ENCODE measurements at regions not wholly inside any gene's neighbourhood (a gene's known extent, or its start where the extent isn't known, plus 50 kb on each side); places are given as distances from the start of the nearest gene placed in this dataset.
"Not testable (repeated sequence)": the region's sequence is repeated elsewhere in the genome, so short reads cannot be mapped to it uniquely, and the experiment has no call there.

- no peak for DNase-seq
These were observed 256.0 kb downstream of the SV2B start for GRCh38 chr15:91356083-91356482.

- no peak for DNase-seq
These were observed 257.0 kb downstream of the SV2B start for GRCh38 chr15:91357011-91357410.

GRCh38 chr15:91357486-91357885 is 257.4 kb downstream of the SV2B start:
- no peak for DNase-seq

- DNase-seq, result no peak
These were observed 258.3 kb downstream of the SV2B start for GRCh38 chr15:91358405-91358804.

- not testable (repeated sequence) for DNase-seq
These were observed 261.6 kb downstream of the SV2B start for GRCh38 chr15:91361696-91362095.

GRCh38 chr15:91366111-91366510 is 266.1 kb downstream of the SV2B start:
- no peak for DNase-seq

- DNase-seq, result no peak
These were observed 268.6 kb downstream of the SV2B start for GRCh38 chr15:91368611-91369010.

- no peak for DNase-seq
These were observed 269.8 kb downstream of the SV2B start for GRCh38 chr15:91369823-91370222.

GRCh38 chr15:91371345-91371744 is 271.3 kb downstream of the SV2B start:
- DNase-seq, result not testable (repeated sequence)

- no peak for DNase-seq
These were observed 274.3 kb downstream of the SV2B start for GRCh38 chr15:91374336-91374735.

- no peak for DNase-seq
These were observed 276.0 kb downstream of the SV2B start for GRCh38 chr15:91376038-91376437.

GRCh38 chr15:91380114-91380513 is 280.1 kb downstream of the SV2B start:
- no peak for DNase-seq

- no peak for DNase-seq
These were observed 283.5 kb downstream of the SV2B start for GRCh38 chr15:91383532-91383931.

- DNase-seq, result no peak
These were observed 284.2 kb downstream of the SV2B start for GRCh38 chr15:91384189-91384730.

GRCh38 chr15:91385311-91385710 is 285.3 kb downstream of the SV2B start:
- DNase-seq, result no peak

- no peak for DNase-seq
These were observed 293.1 kb downstream of the SV2B start for GRCh38 chr15:91393186-91393585.

GRCh38 chr15:91400481-91400880 is 300.4 kb downstream of the SV2B start:
- DNase-seq, result no peak

- no peak for DNase-seq
These were observed 307.3 kb downstream of the SV2B start for GRCh38 chr15:91407269-91407889.

GRCh38 chr15:91408476-91409076 is 308.5 kb downstream of the SV2B start:
- no peak for DNase-seq

GRCh38 chr15:91409387-91409786 is 309.3 kb downstream of the SV2B start:
- no peak for DNase-seq

- DNase-seq, result no peak
These were observed 311.5 kb downstream of the SV2B start for GRCh38 chr15:91411586-91411985.

- DNase-seq, result no peak
These were observed 312.3 kb downstream of the SV2B start for GRCh38 chr15:91412138-91412928.

- no peak for DNase-seq
These were observed 313.1 kb downstream of the SV2B start for GRCh38 chr15:91413142-91413541.

GRCh38 chr15:91414124-91414523 is 314.1 kb downstream of the SV2B start:
- no peak for DNase-seq
